ENCODE measurements at regions not wholly inside any gene's neighbourhood (a gene's known extent, or its start where the extent isn't known, plus 50 kb on each side); places are given as distances from the start of the nearest gene placed in this dataset.

DNA sequence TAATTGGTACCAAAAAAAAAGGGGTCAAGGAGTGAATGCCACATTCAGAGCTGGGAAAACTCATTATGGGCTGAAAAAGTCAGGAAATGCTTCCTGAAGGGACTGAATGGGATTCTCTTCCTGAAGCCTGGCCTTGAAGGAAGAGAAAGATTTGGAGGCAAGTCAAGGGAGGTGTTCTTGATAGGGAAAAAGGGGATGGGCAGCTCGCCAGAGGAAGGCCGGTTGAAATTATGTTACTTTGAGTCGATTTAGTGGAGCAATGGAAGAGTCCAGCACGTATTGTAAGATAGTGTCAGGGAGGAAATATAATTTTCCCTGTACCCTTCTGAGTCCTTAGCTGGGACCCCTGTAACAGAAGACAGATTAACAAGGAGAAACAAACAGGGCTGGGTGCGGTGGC lies 94.1 kb upstream of the CALM2 start:
- intact Hi-C loops (cut with micrococcal nuclease; ENCODE audit: unreplicated experiment) = no loop called here
- SMC1A ChIA-PET (ENCODE audit: uncharacterized antibody, unreplicated experiment) = interaction anchor here (1.0 to 12.0 kb wide), 5 partner anchors 11 to 98 kb away, joined by 3 to 134 read pairs (median 8); no protein-coding TSS in a partner anchor
- Histone ChIP-seq H3K27me3 (replicated peaks in 1 of 2; ENCODE audit: control insufficient read depth in 2 of 2, insufficient read depth in 2 of 2, low read length in 1 of 2) (no peaks in the 10 kb centered on the region), H3K27ac (ENCODE audit: control insufficient read depth, insufficient read depth) (no peak overlapping the region), H3K9ac (ENCODE audit: control insufficient read depth, insufficient read depth, low read length) (no peak overlapping the region), H3K4me2 (ENCODE audit: control insufficient read depth, insufficient read depth) (no peak overlapping the region), H3K9me3 (replicated peaks; ENCODE audit: control insufficient read depth, insufficient read depth, low read length) (no peaks in the 10 kb centered on the region), H4K20me1 (ENCODE audit: control insufficient read depth, insufficient read depth) (no peaks in the 10 kb centered on the region), H3K4me1 (ENCODE audit: control insufficient read depth, insufficient read depth, low read length) (peaks cover 18% of the 10 kb centered on the region), H3K36me3 (ENCODE audit: control insufficient read depth in 2 of 2, insufficient read depth in 2 of 2, low read length in 1 of 2) (no peaks in the 10 kb centered on the region), H3K4me3 (no peak overlapping the region), H3K79me2 (ENCODE audit: control insufficient read depth, insufficient read depth, low read length) (no peaks in the 10 kb centered on the region), H2AFZ (ENCODE audit: control insufficient read depth, low read depth, low read length) (no peak overlapping the region)
- CTCF ChIA-PET = interaction anchor here (0.9 to 5.8 kb wide), 5 partner anchors 11 to 53 kb away, joined by 3 to 43 read pairs (median 27); no protein-coding TSS in a partner anchor
- no TSS peak for BruUV-seq (replicated peaks)
- POLR2A ChIA-PET = interaction anchor here (4.6 kb wide), 1 partner anchor 38 kb away, joined by 25 read pairs; no protein-coding TSS in a partner anchor
- TF ChIP-seq EED (IDR thresholded peaks at IDR 0.05; ENCODE audit: low read depth) = no peak
- TF ChIP-seq HDGF (IDR thresholded peaks at IDR 0.05) = no peak
- TF ChIP-seq, protein P1, sequence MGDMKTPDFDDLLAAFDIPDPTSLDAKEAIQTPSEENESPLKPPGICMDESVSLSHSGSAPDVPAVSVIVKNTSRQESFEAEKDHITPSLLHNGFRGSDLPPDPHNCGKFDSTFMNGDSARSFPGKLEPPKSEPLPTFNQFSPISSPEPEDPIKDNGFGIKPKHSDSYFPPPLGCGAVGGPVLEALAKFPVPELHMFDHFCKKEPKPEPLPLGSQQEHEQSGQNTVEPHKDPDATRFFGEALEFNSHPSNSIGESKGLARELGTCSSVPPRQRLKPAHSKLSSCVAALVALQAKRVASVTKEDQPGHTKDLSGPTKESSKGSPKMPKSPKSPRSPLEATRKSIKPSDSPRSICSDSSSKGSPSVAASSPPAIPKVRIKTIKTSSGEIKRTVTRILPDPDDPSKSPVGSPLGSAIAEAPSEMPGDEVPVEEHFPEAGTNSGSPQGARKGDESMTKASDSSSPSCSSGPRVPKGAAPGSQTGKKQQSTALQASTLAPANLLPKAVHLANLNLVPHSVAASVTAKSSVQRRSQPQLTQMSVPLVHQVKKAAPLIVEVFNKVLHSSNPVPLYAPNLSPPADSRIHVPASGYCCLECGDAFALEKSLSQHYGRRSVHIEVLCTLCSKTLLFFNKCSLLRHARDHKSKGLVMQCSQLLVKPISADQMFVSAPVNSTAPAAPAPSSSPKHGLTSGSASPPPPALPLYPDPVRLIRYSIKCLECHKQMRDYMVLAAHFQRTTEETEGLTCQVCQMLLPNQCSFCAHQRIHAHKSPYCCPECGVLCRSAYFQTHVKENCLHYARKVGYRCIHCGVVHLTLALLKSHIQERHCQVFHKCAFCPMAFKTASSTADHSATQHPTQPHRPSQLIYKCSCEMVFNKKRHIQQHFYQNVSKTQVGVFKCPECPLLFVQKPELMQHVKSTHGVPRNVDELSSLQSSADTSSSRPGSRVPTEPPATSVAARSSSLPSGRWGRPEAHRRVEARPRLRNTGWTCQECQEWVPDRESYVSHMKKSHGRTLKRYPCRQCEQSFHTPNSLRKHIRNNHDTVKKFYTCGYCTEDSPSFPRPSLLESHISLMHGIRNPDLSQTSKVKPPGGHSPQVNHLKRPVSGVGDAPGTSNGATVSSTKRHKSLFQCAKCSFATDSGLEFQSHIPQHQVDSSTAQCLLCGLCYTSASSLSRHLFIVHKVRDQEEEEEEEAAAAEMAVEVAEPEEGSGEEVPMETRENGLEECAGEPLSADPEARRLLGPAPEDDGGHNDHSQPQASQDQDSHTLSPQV (IDR thresholded peaks at IDR 0.05) = no peak
- TF ChIP-seq LARP7 (IDR thresholded peaks at IDR 0.05) = no peak
- TF ChIP-seq, protein P2, sequence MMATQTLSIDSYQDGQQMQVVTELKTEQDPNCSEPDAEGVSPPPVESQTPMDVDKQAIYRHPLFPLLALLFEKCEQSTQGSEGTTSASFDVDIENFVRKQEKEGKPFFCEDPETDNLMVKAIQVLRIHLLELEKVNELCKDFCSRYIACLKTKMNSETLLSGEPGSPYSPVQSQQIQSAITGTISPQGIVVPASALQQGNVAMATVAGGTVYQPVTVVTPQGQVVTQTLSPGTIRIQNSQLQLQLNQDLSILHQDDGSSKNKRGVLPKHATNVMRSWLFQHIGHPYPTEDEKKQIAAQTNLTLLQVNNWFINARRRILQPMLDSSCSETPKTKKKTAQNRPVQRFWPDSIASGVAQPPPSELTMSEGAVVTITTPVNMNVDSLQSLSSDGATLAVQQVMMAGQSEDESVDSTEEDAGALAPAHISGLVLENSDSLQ (IDR thresholded peaks at IDR 0.05) = no peak
- in situ Hi-C loops (cut with MboI) = no loop called here
- RAD21 ChIA-PET (ENCODE audit: unreplicated experiment) = interaction anchor here (1.4 to 2.7 kb wide), 4 partner anchors 30 to 53 kb away, joined by 3 to 18 read pairs (median 8); no protein-coding TSS in a partner anchor
- no peak for ATAC-seq
- FAIRE-seq = no peak
- 92% methylated on average over 5 of the region's 5 CpGs for WGBS (ENCODE audit: insufficient coverage, insufficient replicate concordance, low lambda C conversion rate, missing lambda C conversion rate)
- DNase-seq (ENCODE audit: low read depth, low spot score) = no peak

Data from GM12878 (cell line).